IMR-90 (cell line): ENCODE measurements at regions not wholly inside any gene's neighbourhood (a gene's known extent, or its start where the extent isn't known, plus 50 kb on each side); places are given as distances from the start of the nearest gene placed in this dataset.

Experiments
- ATAC-seq: fragments of 200-7000 bp; cut with Tn5 transposase; 2 replicates; pipeline ENCODE4 v1.9.1; 2020; ENCODE audit warnings: low read depth, mild to moderate bottlenecking, moderate library complexity
- BruUV-seq: library from RNA; stranded (reverse); fragments of 400-500 nt; replicated peaks from 2 replicates; lab custom pipeline; 2021; lab: Mats Ljungman, UMichigan
- CTCF ChIA-PET: fragments of 300-600 bp; formaldehyde crosslinking; extraction: SDS; loops from one replicate; lab custom pipeline; 2021; ENCODE audit warnings: antibody characterized with exemption; lab: Yijun Ruan, JAX
- POLR2A ChIA-PET: fragments of 300-600 bp; sonication (Branson Sonifier 250); formaldehyde crosslinking; loops from one replicate; lab custom pipeline; 2022; ENCODE audit warnings: antibody characterized with exemption; ENCODE audit not compliant: unreplicated experiment; lab: Charles Lee
- DNase-seq: peaks from one replicate; pipeline ENCODE4 v3.0.0; 2013
- H2AFZ ChIP-seq: replicated peaks from 2 replicates; pipeline ENCODE3; 2013; ENCODE audit warnings: low read length, mild to moderate bottlenecking; ENCODE audit not compliant: poor library complexity
- H2AK5ac ChIP-seq: 2 replicates; pipeline ENCODE4 v1.6.1; 2013; ENCODE audit warnings: low read depth, low read length, inconsistent platforms
- H2AK9ac ChIP-seq: replicated peaks from 2 replicates; pipeline ENCODE3; 2013; ENCODE audit warnings: mild to moderate bottlenecking, low read depth, low read length, moderate library complexity; ENCODE audit not compliant: poor library complexity
- H2BK120ac ChIP-seq: 2 replicates; pipeline ENCODE4 v1.6.1; 2013; ENCODE audit warnings: low read depth, low read length, inconsistent platforms
- H2BK15ac ChIP-seq: 3 replicates; pipeline ENCODE4 v1.6.1; 2013; ENCODE audit warnings: low read depth, low read length, inconsistent platforms
- H2BK20ac ChIP-seq: 2 replicates; pipeline ENCODE4 v1.6.1; 2013; ENCODE audit warnings: low read depth, mild to moderate bottlenecking, inconsistent platforms, low read length, moderate library complexity
- H2BK5ac ChIP-seq: 2 replicates; pipeline ENCODE4 v1.6.1; 2013; ENCODE audit warnings: mild to moderate bottlenecking, low read depth, low read length, inconsistent platforms; ENCODE audit not compliant: poor library complexity, severe bottlenecking
- H3K14ac ChIP-seq: replicated peaks from 2 replicates; pipeline ENCODE4 v1.6.1; 2013; ENCODE audit warnings: low read depth, low read length, inconsistent platforms
- H3K18ac ChIP-seq: 2 replicates; pipeline ENCODE4 v1.6.1; 2013; ENCODE audit warnings: low read depth, low read length, control low read depth
- H3K23ac ChIP-seq: 2 replicates; pipeline ENCODE4 v1.6.1; 2013; ENCODE audit warnings: low read depth, low read length, inconsistent platforms
- H3K27ac ChIP-seq: 2 replicates; pipeline ENCODE4 v1.5.1; 2013; ENCODE audit warnings: mild to moderate bottlenecking, control low read depth, low read length; ENCODE audit not compliant: insufficient read depth
- H3K27me3 ChIP-seq: 2 replicates; pipeline ENCODE4 v1.6.1; 2013; ENCODE audit warnings: low read length; ENCODE audit not compliant: control insufficient read depth, insufficient read depth
- H3K36me3 ChIP-seq: 2 replicates; pipeline ENCODE4 v1.6.1; 2013; ENCODE audit warnings: low read length, mixed read lengths; ENCODE audit not compliant: control insufficient read depth, insufficient read depth
- H3K4ac ChIP-seq: 2 replicates; pipeline ENCODE4 v1.6.1; 2013; ENCODE audit warnings: low read depth, low read length, inconsistent platforms
- H3K4me1 ChIP-seq: 2 replicates; pipeline ENCODE4 v1.6.1; 2013; ENCODE audit warnings: low read length, mixed read lengths; ENCODE audit not compliant: control insufficient read depth, insufficient read depth
- H3K4me2 ChIP-seq: 2 replicates; pipeline ENCODE4 v1.6.1; 2013; ENCODE audit warnings: low read depth, mild to moderate bottlenecking, control low read depth, low read length, moderate library complexity
- H3K4me3 ChIP-seq: 2 replicates; pipeline ENCODE4 v1.5.1; 2013; ENCODE audit warnings: low read depth, mild to moderate bottlenecking, control low read depth, low read length, moderate library complexity; ENCODE audit not compliant: insufficient read depth
- H3K56ac ChIP-seq: 2 replicates; pipeline ENCODE4 v1.6.1; 2013; ENCODE audit warnings: low read length, inconsistent platforms; ENCODE audit not compliant: insufficient read depth; ENCODE audit errors: extremely low read depth
- H3K79me1 ChIP-seq, 2 experiments: 2 replicates each; pipeline ENCODE4 v1.6.1; 2013; ENCODE audit warnings: low read length in 2 of 2, inconsistent platforms in 1 of 2, low read depth in 1 of 2
- H3K9ac ChIP-seq: 2 replicates; pipeline ENCODE4 v1.6.1; 2013; ENCODE audit warnings: low read depth, low read length, control low read depth
- H3K9me1 ChIP-seq: 2 replicates; pipeline ENCODE4 v1.6.1; 2013; ENCODE audit warnings: low read length, inconsistent platforms; ENCODE audit not compliant: insufficient read depth
- H3K9me3 ChIP-seq: 2 replicates; pipeline ENCODE4 v1.6.1; 2013; ENCODE audit warnings: low read length; ENCODE audit not compliant: control insufficient read depth, insufficient read depth
- H4K20me1 ChIP-seq: 2 replicates; pipeline ENCODE4 v1.6.1; 2013; ENCODE audit warnings: low read length, inconsistent platforms; ENCODE audit not compliant: insufficient read depth
- H4K5ac ChIP-seq: 2 replicates; pipeline ENCODE4 v1.6.1; 2013; ENCODE audit warnings: mild to moderate bottlenecking, low read depth, low read length, control low read depth
- H4K8ac ChIP-seq, 2 experiments: 2 replicates each; pipeline ENCODE4 v1.6.1; 2013; ENCODE audit warnings: low read depth in 2 of 2, low read length in 2 of 2, control low read depth in 1 of 2, inconsistent platforms in 1 of 2
- H4K91ac ChIP-seq: 2 replicates; pipeline ENCODE4 v1.6.1; 2013; ENCODE audit warnings: low read depth, low read length, inconsistent platforms; ENCODE audit not compliant: insufficient read depth
- BHLHE40 ChIP-seq: fragments of 150-350 bp; IDR thresholded peaks from 2 replicates; pipeline ENCODE4 v1.6.1; 2016; ENCODE audit warnings: mild to moderate bottlenecking, low read depth, low read length
- CHD1 ChIP-seq: IDR thresholded peaks from 2 replicates; pipeline ENCODE4 v1.6.1; 2012; ENCODE audit warnings: low read depth, low read length, improper control_type of control experiment
- CTCF ChIP-seq: conservative IDR thresholded peaks from 2 replicates; pipeline ENCODE4 v1.5.1; 2012; ENCODE audit warnings: mild to moderate bottlenecking, low read depth, low read length, improper control_type of control experiment
- ELK1 ChIP-seq: fragments of 150-350 bp; IDR thresholded peaks from 2 replicates; pipeline ENCODE4 v1.6.1; 2016; ENCODE audit warnings: low read depth, mild to moderate bottlenecking, low read length, moderate library complexity, borderline replicate concordance
- FOS ChIP-seq: fragments of 150-350 bp; IDR thresholded peaks from 2 replicates; pipeline ENCODE4 v1.6.1; 2016; ENCODE audit warnings: low read depth, low read length
- MAFK ChIP-seq: IDR thresholded peaks from 2 replicates; pipeline ENCODE4 v1.6.1; 2012; ENCODE audit warnings: low read depth, low read length, improper control_type of control experiment
- MAZ ChIP-seq: IDR thresholded peaks from 2 replicates; pipeline ENCODE4 v1.6.1; 2012; ENCODE audit warnings: low read depth, mild to moderate bottlenecking, low read length, improper control_type of control experiment, moderate library complexity, borderline replicate concordance
- MXI1 ChIP-seq: IDR thresholded peaks from 2 replicates; pipeline ENCODE4 v1.6.1; 2012; ENCODE audit warnings: low read depth, mild to moderate bottlenecking, low read length, moderate library complexity, borderline replicate concordance
- NFE2L2 ChIP-seq: fragments of 150-350 bp; IDR thresholded peaks from 2 replicates; pipeline ENCODE4 v1.6.1; 2016; ENCODE audit warnings: low read depth, mild to moderate bottlenecking, low read length
- RAD21 ChIP-seq: IDR thresholded peaks from 2 replicates; pipeline ENCODE4 v1.6.1; 2012; ENCODE audit warnings: low read length, improper control_type of control experiment
- RFX5 ChIP-seq: IDR thresholded peaks from 2 replicates; pipeline ENCODE4 v1.8.0; 2012; ENCODE audit warnings: low read depth, mild to moderate bottlenecking, low read length, moderate library complexity
- WGBS, 2 experiments: methylation state at CpG; one replicate each; pipeline versions ENCODE4 v1.1.5 to v1.1.7; 2013; ENCODE audit warnings: missing lambda C conversion rate in 2 of 2; ENCODE audit not compliant: insufficient read length in 1 of 2; ENCODE audit errors: extremely low coverage in 2 of 2; 5-methylcytosine and 5-hydroxymethylcytosine counted together
- dilution Hi-C: fragments of 300-500 bp; cut with HindIII; formaldehyde crosslinking; loops from one replicate; pipeline ENCODE4 v1.14.3; 2018; ENCODE audit warnings: low sequenced_read_pairs; ENCODE audit not compliant: unreplicated experiment
- in situ Hi-C: fragments of 300-500 bp; cut with MboI; formaldehyde crosslinking; loops from 3 replicates; pipeline ENCODE4 v1.14.3; 2019; ENCODE audit warnings: low sequenced_read_pairs, inconsistent platforms, mixed read lengths
- intact Hi-C: fragments of 100-400 bp; cut with micrococcal nuclease; formaldehyde crosslinking; loops from 2 replicates; pipeline ENCODE4 v1.10.0; 2022

- Histone ChIP-seq H4K20me1 (no peaks in the 10 kb centered on the region), H3K23ac (no peak overlapping the region), H2BK120ac (no peak overlapping the region), H4K91ac (no peak overlapping the region), H2AK9ac (no peak overlapping the region), H2AK5ac (no peak overlapping the region), H2BK20ac (no peak overlapping the region), H3K9me1 (no peaks in the 10 kb centered on the region), H3K36me3 (no peaks in the 10 kb centered on the region), H3K4me3 (no peak overlapping the region), H3K9me3 (peaks cover 4% of the 10 kb centered on the region; the same call in 1 of the 2 replicates), H3K9ac (no peak overlapping the region), H3K4ac (no peak overlapping the region), H3K14ac (no peak overlapping the region), H3K4me2 (no peak overlapping the region), H4K8ac (no peak overlapping the region), H4K5ac (no peak overlapping the region), H2AFZ (no peak overlapping the region), H3K79me1 (no peaks in the 10 kb centered on the region), H3K27ac (no peak overlapping the region), H2BK5ac (no peak overlapping the region), H2BK15ac (no peak overlapping the region), H3K56ac (no peak overlapping the region), H3K27me3 (no peaks in the 10 kb centered on the region), H3K18ac (no peak overlapping the region), H3K4me1 (no peaks in the 10 kb centered on the region)
- no TSS peak for BruUV-seq
- dilution Hi-C loops (no loop called here), intact Hi-C loops (no loop called here), in situ Hi-C loops (no loop called here)
- DNase-seq (no peak), ATAC-seq (no peak)
- WGBS, 2 experiments = no CpG with 5 or more reads among the region's 4 CpGs
- POLR2A ChIA-PET = no interaction called here
- CTCF ChIA-PET = no interaction called here
- TF ChIP-seq RFX5 (no peak), MXI1 (no peak), CTCF (no peak), MAFK (no peak), RAD21 (no peak), MAZ (no peak), ELK1 (no peak), CHD1 (no peak), NFE2L2 (no peak), BHLHE40 (no peak), FOS (no peak)
Observed at GRCh38 chr14:25351269-25351668, 301.3 kb upstream of the STXBP6 start.
